ENCODE measurements at regions not wholly inside any gene's neighbourhood (a gene's known extent, or its start where the extent isn't known, plus 50 kb on each side); places are given as distances from the start of the nearest gene placed in this dataset.

GRCh38 chr21:28827422-28827821 lies 165.3 kb downstream of the LTN1 start:
- DNase-seq (ENCODE audit: low read depth) = peak; percentile 29

GRCh38 chr21:28826569-28826968 lies 166.1 kb downstream of the LTN1 start:
- no peak for DNase-seq (ENCODE audit: low read depth)

GRCh38 chr21:28826021-28826420 lies 166.7 kb downstream of the LTN1 start:
- DNase-seq (ENCODE audit: low read depth) = no peak

- DNase-seq (ENCODE audit: low read depth) = no peak
Measured at GRCh38 chr21:28823429-28823828, 169.2 kb downstream of the LTN1 start.

GRCh38 chr21:28822486-28823335 lies 170.0 kb downstream of the LTN1 start:
- no peak for DNase-seq (ENCODE audit: low read depth)

- DNase-seq (ENCODE audit: low read depth) = no peak
Measured at GRCh38 chr21:28822123-28822399, 170.6 kb downstream of the LTN1 start.

GRCh38 chr21:28821276-28822122 lies 171.2 kb downstream of the LTN1 start:
- DNase-seq (ENCODE audit: low read depth) = no peak

- DNase-seq (ENCODE audit: low read depth) = no peak
Measured at GRCh38 chr21:28818663-28819278, 173.9 kb downstream of the LTN1 start.

GRCh38 chr21:28817871-28818270 lies 174.8 kb downstream of the LTN1 start:
- DNase-seq (ENCODE audit: low read depth) = no peak

- no peak for DNase-seq (ENCODE audit: low read depth)
Measured at GRCh38 chr21:28811860-28812259, 180.8 kb downstream of the LTN1 start.

GRCh38 chr21:28810826-28811524 lies 181.7 kb downstream of the LTN1 start:
- DNase-seq (ENCODE audit: low read depth) = no peak

GRCh38 chr21:28805885-28806284 lies 186.8 kb downstream of the LTN1 start:
- no peak for DNase-seq (ENCODE audit: low read depth)

GRCh38 chr21:28804089-28804670 lies 188.5 kb downstream of the LTN1 start:
- no peak for DNase-seq (ENCODE audit: low read depth)

GRCh38 chr21:28801906-28802305 lies 190.8 kb downstream of the LTN1 start:
- DNase-seq (ENCODE audit: low read depth) = no peak

GRCh38 chr21:28799926-28800325 lies 192.8 kb downstream of the LTN1 start:
- DNase-seq (ENCODE audit: low read depth) = no peak

- no peak for DNase-seq (ENCODE audit: low read depth)
Measured at GRCh38 chr21:28798798-28799197, 193.9 kb downstream of the LTN1 start.

GRCh38 chr21:28795251-28795650 lies 197.4 kb downstream of the LTN1 start:
- no peak for DNase-seq (ENCODE audit: low read depth)

GRCh38 chr21:28794371-28794851 lies 198.3 kb downstream of the LTN1 start:
- no peak for DNase-seq (ENCODE audit: low read depth)

GRCh38 chr21:28793043-28793442 lies 199.6 kb downstream of the LTN1 start:
- DNase-seq (ENCODE audit: low read depth) = no peak

GRCh38 chr21:28791595-28792282 lies 200.9 kb downstream of the LTN1 start:
- no peak for DNase-seq (ENCODE audit: low read depth)

GRCh38 chr21:28790335-28790734 lies 202.3 kb downstream of the LTN1 start:
- no peak for DNase-seq (ENCODE audit: low read depth)
